GM12878 (cell line): ENCODE measurements at regions not wholly inside any gene's neighbourhood (a gene's known extent, or its start where the extent isn't known, plus 50 kb on each side); places are given as distances from the start of the nearest gene placed in this dataset.
"Not testable (repeated sequence)": the region's sequence is repeated elsewhere in the genome, so short reads cannot be mapped to it uniquely, and the experiment has no call there.

Experiments
- GABPA ChIP-seq: IDR thresholded peaks from 2 replicates; pipeline ENCODE4 v1.6.1; 2014; ENCODE audit warnings: antibody characterized with exemption, low read depth, mild to moderate bottlenecking, inconsistent platforms
- IKZF1 ChIP-seq: fragments of 450-650 bp; conservative IDR thresholded peaks from 2 replicates; pipeline ENCODE4 v1.6.1; 2017; ENCODE audit warnings: antibody characterized with exemption, mild to moderate bottlenecking
- NFXL1 ChIP-seq: fragments of 450-650 bp; IDR thresholded peaks from 2 replicates; pipeline ENCODE4 v1.6.1; 2017; ENCODE audit warnings: antibody characterized with exemption, mild to moderate bottlenecking, borderline replicate concordance
- SRF ChIP-seq, 2 experiments: IDR thresholded peaks; 2 replicates each; pipeline ENCODE4 v1.6.1; 2011; ENCODE audit warnings: low read depth in 2 of 2, low read length in 2 of 2, mild to moderate bottlenecking in 1 of 2, moderate library complexity in 1 of 2
- TAF1 ChIP-seq: IDR thresholded peaks from 2 replicates; pipeline ENCODE4 v1.6.1; 2011; ENCODE audit warnings: mild to moderate bottlenecking, low read depth, low read length, borderline replicate concordance

- not testable (repeated sequence) for TF ChIP-seq IKZF1; NFXL1; TAF1; GABPA; SRF (IDR thresholded peaks at IDR 0.05; ENCODE audit: low read depth in 2 of 2, low read length in 2 of 2)
Measured at GRCh38 chrX:42342981-42343380, 419.6 kb upstream of the CASK start.
